Effector memory CD8-positive, alpha-beta T cell (primary cell): ENCODE measurements at regions not wholly inside any gene's neighbourhood (a gene's known extent, or its start where the extent isn't known, plus 50 kb on each side); places are given as distances from the start of the nearest gene placed in this dataset.
A peak's percentile ranks its signal among the peaks of the same experiment; 100 is the strongest.
"Not testable (repeated sequence)": the region's sequence is repeated elsewhere in the genome, so short reads cannot be mapped to it uniquely, and the experiment has no call there.

ENCODE experiments used
- ATAC-seq: fragments of 150-1000 bp; cut with Tn5 transposase; replicated peaks from 2 replicates; pipeline ENCODE4 v1.10.0; 2021; ENCODE audit warnings: mild to moderate bottlenecking, moderate library complexity
- DNase-seq, 3 experiments: peaks; one replicate each; pipeline ENCODE4 v3.0.0; 2021
- H3K27ac Mint-ChIP-seq, 2 donors: one replicate each; pipeline ENCODE4 v1.8.0; 2022; ENCODE audit warnings: mild to moderate bottlenecking in 2 of 2, mixed read lengths in 2 of 2, moderate library complexity in 2 of 2
- H3K27me3 Mint-ChIP-seq, 2 donors: one replicate each; pipeline ENCODE4 v1.8.0; 2022; ENCODE audit warnings: mixed read lengths in 2 of 2
- H3K36me3 Mint-ChIP-seq: one replicate; pipeline ENCODE4 v1.8.0; 2022; ENCODE audit warnings: mild to moderate bottlenecking, moderate library complexity, mixed read lengths; ENCODE audit not compliant: insufficient read depth
- H3K4me1 Mint-ChIP-seq, 2 donors: one replicate each; pipeline ENCODE4 v1.8.0; 2022; ENCODE audit warnings: low read depth in 2 of 2, mixed read lengths in 2 of 2
- H3K4me3 Mint-ChIP-seq, 2 donors: one replicate each; pipeline ENCODE4 v1.8.0; 2022; ENCODE audit warnings: mild to moderate bottlenecking in 2 of 2, mixed read lengths in 2 of 2, moderate library complexity in 2 of 2
- H3K9me3 Mint-ChIP-seq, 2 donors: one replicate each; pipeline ENCODE4 v1.8.0; 2022; ENCODE audit warnings: mixed read lengths in 2 of 2

DNA sequence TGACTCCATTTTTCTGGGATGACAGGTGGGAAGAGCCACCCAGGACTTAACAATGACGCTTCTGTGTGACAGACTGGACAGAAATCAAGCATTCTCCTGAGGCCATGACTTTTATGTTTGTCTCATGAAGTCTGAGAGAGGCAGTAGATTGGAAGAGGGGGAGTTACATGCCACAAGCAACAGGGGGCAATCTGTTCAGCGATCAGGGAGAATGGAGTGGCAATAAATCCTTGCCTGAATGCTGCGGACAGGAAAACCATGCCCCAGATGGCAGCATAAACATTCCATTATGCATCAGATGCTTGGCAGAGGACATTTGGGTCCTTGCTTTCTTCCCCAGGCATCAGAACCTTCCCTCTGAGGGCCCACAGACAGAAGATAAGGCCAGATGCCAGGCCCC, 312.4 kb upstream of the DIPK2B start:
- no peaks in the 10 kb centered on the region for H3K9me3 Mint-ChIP-seq
- H3K27me3 Mint-ChIP-seq = no peaks in the 10 kb centered on the region
- DNase-seq = no peak
- no peak overlapping the region for H3K27ac Mint-ChIP-seq
- no peak for ATAC-seq
- H3K4me1 Mint-ChIP-seq = peaks cover 0 to 4% of the 10 kb centered on the region in 2 donors
- H3K36me3 Mint-ChIP-seq = no peaks in the 10 kb centered on the region
- H3K4me3 Mint-ChIP-seq = no peak overlapping the region

DNA sequence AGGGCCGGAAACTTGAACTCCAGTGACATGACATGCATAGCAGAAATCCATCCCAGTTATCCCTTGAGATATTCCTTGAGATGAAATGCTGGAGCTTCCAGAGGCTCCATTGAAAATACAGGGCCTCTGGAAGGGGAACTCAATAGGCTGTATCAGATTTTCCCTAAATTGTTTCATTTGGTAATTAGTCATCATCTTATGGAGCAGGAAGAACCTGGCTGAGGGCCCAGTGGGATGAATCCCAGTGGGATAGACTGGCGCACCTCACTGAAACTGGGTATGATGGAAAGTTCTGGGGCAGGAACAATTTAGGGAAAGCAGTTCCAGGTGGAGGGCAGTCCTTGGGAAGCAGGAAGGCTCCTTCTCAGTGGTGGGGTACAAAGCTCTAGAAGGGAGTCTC, 307.8 kb upstream of the DIPK2B start:
- Mint-ChIP-seq H3K27me3 (no peaks in the 10 kb centered on the region), H3K4me3 (no peak overlapping the region), H3K27ac (no peak overlapping the region), H3K9me3 (no peaks in the 10 kb centered on the region), H3K4me1 (peaks cover 2 to 3% of the 10 kb centered on the region in 2 donors), H3K36me3 (no peaks in the 10 kb centered on the region)
- ATAC-seq (no peak), DNase-seq (no peak)

DNA sequence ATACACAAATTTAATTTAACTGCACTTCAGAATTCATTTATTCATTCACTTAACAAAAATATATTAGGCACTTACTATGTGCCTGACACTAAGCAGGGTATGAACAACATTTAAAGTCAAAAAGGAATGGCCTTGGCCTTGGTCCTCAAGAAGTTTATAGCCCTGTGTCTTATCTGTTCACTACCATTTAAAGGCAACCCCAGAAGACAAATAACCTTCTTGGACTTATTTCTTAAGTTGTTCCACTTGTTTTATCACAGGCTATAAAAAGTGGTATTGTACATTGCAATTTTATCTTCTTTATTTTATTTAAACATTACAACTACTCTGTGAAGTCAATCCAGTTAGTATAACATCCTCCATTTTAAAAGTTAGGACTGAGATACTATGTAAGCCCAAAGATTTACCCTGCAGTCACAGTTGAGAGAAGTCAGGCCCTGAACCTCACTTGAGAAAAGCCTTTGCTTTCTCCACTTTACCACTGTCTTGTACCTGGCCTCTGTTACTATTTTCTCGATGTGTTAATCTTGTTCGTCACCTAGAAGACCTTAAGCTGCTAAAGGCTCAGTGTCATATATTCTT, 305.6 kb upstream of the DIPK2B start:
- DNase-seq = no peak
- no peaks in the 10 kb centered on the region for H3K36me3 Mint-ChIP-seq
- H3K4me3 Mint-ChIP-seq = no peak overlapping the region
- no peak for ATAC-seq
- H3K27ac Mint-ChIP-seq = no peak overlapping the region
- H3K27me3 Mint-ChIP-seq = peaks cover 0 to 14% of the 10 kb centered on the region in 2 donors
- H3K9me3 Mint-ChIP-seq = no peaks in the 10 kb centered on the region
- H3K4me1 Mint-ChIP-seq = peaks cover 2 to 3% of the 10 kb centered on the region in 2 donors

DNA sequence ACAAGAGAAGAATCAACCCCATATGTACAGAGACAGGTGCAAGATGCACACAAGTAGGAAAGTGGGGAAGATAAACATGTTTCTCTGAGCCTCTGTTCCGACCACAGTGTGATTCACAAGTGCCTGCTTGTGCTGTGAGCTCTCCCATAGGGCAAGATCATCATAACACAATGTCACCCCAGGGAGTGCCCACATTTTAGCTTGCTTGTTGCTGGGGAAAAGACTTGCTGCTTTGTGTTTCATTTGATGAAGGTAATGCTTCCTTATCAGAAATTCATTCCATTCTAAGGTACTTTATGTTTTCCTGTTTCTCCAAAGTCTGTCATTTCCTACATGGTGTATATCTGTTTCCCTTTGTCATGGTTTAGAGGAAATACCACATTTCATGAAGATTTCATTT, 304.5 kb upstream of the DIPK2B start:
- H3K27ac Mint-ChIP-seq = no peak overlapping the region
- ATAC-seq (peak; percentile 70), DNase-seq (peak in 1 of 3 experiments; percentile 0)
- peaks cover under 1 to 14% of the 10 kb centered on the region in 2 donors for H3K27me3 Mint-ChIP-seq
- H3K4me3 Mint-ChIP-seq = no peak overlapping the region
- H3K36me3 Mint-ChIP-seq = no peaks in the 10 kb centered on the region
- H3K9me3 Mint-ChIP-seq = no peaks in the 10 kb centered on the region
- peaks cover 2 to 3% of the 10 kb centered on the region in 2 donors for H3K4me1 Mint-ChIP-seq

DNA sequence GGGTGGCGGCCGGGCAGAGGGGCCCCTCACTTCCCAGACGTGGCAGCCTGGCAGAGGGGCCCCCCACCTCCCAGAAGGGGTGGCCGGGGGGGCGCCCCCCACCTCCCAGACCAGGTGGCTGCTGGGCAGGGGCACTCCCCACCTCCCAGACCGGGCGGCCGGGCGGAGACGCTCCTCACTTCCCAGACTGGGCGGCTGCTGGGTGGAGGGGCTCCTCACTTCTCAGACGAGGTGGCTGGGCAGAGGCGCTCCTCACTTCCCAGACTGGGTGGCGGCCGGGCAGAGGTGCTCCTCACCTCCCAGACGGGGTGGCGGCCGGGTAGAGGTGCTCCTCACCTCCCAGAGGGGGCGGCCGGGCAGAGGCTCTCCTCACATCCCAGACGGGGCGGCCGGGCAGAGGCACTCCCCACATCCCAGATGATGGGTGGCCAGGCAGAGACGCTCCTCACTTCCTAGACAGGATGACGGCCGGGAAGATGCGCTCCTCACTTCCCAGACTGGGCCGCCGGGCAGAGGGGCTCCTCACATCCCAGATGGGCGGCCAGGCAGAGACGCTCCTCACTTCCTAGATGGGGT, 303.2 kb upstream of the DIPK2B start:
- not testable (repeated sequence) for H3K4me3 Mint-ChIP-seq, DNase-seq, H3K36me3 Mint-ChIP-seq, H3K27ac Mint-ChIP-seq, H3K9me3 Mint-ChIP-seq, H3K4me1 Mint-ChIP-seq, ATAC-seq
- H3K27me3 Mint-ChIP-seq = peaks cover 10 to 14% of the 10 kb centered on the region in 2 donors

DNA sequence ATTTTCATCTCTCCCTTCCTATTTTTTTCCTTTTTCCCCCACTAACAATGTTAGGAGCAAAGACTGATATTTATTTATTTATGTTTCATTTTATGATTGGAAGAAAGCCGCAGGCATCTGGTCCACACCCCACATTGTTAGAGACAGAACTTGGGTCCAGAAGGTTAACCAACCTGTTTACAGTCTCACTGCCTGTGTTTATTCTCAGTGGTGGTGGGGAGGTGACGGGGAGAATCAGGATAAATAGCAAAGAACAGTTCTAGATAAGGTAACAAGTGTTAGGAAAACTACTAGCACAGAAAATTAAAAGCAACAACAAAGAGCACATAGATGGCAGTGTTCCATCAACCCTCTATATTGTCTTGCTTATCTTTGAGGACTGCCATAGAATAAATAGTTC, 301.7 kb upstream of the DIPK2B start:
- DNase-seq (no peak), ATAC-seq (no peak)
- no peak overlapping the region for H3K4me3 Mint-ChIP-seq
- no peaks in the 10 kb centered on the region for H3K9me3 Mint-ChIP-seq
- H3K27me3 Mint-ChIP-seq = peaks cover 15 to 23% of the 10 kb centered on the region in 2 donors
- no peak overlapping the region for H3K27ac Mint-ChIP-seq
- peaks cover 2 to 3% of the 10 kb centered on the region in 2 donors for H3K4me1 Mint-ChIP-seq
- no peaks in the 10 kb centered on the region for H3K36me3 Mint-ChIP-seq

DNA sequence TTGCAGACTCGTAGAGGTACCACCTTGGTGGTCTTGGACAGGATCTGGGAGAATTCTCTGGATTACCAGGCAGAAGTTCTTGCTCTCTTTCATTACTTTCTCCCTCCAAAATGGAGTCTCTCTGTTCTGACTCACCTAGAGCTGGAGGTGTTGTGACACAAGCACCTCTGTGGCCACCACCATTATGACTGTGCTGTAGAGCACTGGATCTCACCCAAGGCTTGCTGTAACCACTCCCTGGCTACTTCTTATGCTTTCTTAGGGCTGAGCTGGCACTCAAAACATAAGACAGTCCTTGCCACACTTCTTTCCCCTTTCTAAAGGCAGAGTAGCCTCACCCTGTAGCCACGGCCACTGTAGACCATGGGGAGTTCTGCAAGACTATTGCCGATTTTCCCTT, 296.6 kb upstream of the DIPK2B start:
- Mint-ChIP-seq H3K9me3 (peaks cover 2 to 7% of the 10 kb centered on the region in 2 donors), H3K4me1 (no peaks in the 10 kb centered on the region), H3K27me3 (peaks cover 14 to 15% of the 10 kb centered on the region in 2 donors), H3K4me3 (no peak overlapping the region), H3K36me3 (no peaks in the 10 kb centered on the region), H3K27ac (no peak overlapping the region)
- no peak for DNase-seq
- no peak for ATAC-seq

DNA sequence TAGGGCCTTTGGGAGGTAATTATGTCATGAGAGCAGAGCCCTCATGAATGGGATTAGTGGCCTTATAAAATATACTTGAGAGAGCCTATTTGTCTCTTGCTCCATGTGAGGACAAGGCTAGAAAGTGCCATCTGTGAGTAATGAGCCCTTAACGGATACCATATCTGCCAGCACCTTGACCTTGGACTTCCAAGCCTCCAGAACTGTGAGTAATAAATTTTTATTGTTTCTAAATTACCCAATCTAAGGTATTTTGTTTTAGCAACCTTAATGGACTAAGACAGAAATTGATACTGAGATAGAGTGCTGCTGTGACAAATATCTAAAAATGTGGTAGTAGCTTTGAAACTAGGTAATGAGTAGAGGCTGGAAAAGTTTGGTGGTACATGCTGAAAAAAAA, 285.0 kb upstream of the DIPK2B start:
- Mint-ChIP-seq H3K9me3 (no peaks in the 10 kb centered on the region), H3K4me1 (no peaks in the 10 kb centered on the region), H3K27ac (no peak overlapping the region), H3K27me3 (no peaks in the 10 kb centered on the region), H3K36me3 (no peaks in the 10 kb centered on the region), H3K4me3 (no peak overlapping the region)
- no peak for DNase-seq
- no peak for ATAC-seq

DNA sequence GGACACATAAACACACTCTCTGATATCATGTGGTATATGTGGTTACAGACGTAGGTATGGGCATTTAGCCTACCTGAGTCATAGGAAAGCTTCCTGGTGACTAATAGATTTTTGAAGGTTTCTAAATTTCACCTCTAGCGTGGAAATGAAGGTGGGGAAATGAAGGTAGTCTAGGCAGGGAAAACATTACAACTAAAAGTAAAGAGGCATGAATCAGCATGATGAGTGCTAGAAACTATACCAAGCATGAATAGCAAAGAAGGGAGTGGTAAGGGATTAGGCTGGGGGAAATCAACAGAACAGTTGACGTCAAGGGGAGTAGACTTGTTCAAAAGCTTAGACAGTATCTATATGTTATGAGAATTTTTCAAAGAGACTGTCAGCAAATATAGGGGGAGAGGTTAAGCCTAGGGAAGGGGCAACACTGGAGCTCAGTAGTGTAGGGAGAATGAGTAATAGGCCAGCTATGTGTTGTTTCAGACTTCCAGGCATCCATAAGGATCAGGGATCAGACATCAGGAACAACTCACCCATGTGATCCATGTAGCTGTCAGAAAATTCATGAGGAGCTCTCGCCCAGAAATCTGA, 279.3 kb upstream of the DIPK2B start:
- ATAC-seq (no peak), DNase-seq (no peak)
- Mint-ChIP-seq H3K9me3 (no peaks in the 10 kb centered on the region), H3K4me1 (no peaks in the 10 kb centered on the region), H3K27me3 (peaks cover 7 to 13% of the 10 kb centered on the region in 2 donors), H3K36me3 (no peaks in the 10 kb centered on the region), H3K27ac (no peak overlapping the region), H3K4me3 (no peak overlapping the region)

DNA sequence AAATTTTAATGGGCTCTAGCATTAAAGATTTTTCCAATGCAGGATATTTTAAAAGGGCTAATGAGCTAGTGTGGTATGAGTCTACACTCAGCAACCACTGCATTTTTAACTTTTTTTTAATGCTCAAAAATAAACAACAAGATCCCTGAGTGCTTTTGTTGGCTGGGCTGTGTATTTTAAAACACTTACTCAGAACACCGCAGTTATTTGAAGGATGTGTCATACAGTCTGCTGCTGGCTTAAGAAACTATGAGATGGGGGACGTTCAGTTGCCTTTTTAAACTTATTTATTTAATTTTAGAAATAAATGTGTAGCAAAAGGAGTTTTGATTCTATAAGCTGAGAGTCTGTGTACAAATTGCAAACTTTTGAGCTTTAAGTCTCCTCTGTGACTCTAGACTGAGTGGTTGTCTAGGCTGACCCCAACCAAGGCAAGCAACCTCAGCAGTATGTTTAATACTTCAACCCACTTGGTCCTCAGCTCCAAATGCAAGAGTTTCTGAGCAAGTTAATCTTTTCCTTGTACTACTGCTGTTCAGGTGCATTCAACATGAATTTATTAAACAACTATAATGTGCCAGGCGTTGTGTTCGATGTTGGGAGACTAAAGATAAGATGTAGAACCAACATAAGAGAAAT, 278.6 kb upstream of the DIPK2B start:
- Mint-ChIP-seq H3K27me3 (peaks cover 7 to 13% of the 10 kb centered on the region in 2 donors), H3K36me3 (no peaks in the 10 kb centered on the region), H3K4me1 (no peaks in the 10 kb centered on the region), H3K9me3 (no peaks in the 10 kb centered on the region), H3K27ac (no peak overlapping the region), H3K4me3 (no peak overlapping the region)
- ATAC-seq = no peak
- no peak for DNase-seq

DNA sequence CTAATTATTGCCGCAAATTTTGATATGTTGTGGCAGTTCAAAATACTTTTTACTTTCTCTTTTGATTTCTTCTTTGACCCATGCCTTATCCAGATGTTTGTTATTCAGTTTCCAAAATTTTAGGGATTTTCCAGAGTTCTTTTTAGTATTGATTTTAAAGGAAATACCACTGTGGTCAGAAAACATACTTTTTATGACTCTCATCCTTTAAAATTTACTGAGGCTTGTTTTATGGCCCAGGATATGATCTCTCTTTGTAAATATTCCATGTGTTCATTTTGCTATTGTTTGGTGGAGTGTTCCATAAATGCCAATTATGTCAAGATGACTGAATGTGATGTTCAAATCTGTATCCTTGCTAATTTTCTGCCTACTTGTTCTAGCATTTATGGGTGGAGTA, 272.3 kb upstream of the DIPK2B start:
- DNase-seq (no peak), ATAC-seq (no peak)
- Mint-ChIP-seq H3K27ac (no peak overlapping the region), H3K36me3 (no peaks in the 10 kb centered on the region), H3K27me3 (peaks cover 27 to 37% of the 10 kb centered on the region in 2 donors), H3K4me3 (no peak overlapping the region), H3K9me3 (peaks cover 0 to 1% of the 10 kb centered on the region in 2 donors), H3K4me1 (no peaks in the 10 kb centered on the region)

DNA sequence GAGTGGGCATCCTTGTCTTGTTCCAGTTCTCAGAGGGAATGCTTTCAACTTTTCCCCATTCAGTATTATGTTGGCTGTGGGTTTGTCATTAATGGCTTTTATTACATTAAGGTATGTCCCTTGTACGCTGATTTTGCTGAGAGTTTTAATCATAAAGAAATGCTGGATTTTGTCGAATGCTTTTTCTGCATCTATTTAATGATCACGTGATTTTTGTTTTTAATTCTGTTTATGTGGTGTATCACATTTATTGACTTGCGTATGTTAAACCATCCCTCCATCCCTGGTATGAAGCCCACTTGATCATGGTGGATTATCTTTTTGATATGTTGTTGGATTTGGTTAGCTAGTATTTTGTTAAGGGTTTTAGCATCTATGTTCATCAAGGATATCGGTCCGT, 266.9 kb upstream of the DIPK2B start:
- not testable (repeated sequence) for H3K4me3 Mint-ChIP-seq, ATAC-seq, H3K36me3 Mint-ChIP-seq, H3K4me1 Mint-ChIP-seq, H3K9me3 Mint-ChIP-seq, H3K27ac Mint-ChIP-seq, DNase-seq
- peaks cover 35 to 40% of the 10 kb centered on the region in 2 donors for H3K27me3 Mint-ChIP-seq

DNA sequence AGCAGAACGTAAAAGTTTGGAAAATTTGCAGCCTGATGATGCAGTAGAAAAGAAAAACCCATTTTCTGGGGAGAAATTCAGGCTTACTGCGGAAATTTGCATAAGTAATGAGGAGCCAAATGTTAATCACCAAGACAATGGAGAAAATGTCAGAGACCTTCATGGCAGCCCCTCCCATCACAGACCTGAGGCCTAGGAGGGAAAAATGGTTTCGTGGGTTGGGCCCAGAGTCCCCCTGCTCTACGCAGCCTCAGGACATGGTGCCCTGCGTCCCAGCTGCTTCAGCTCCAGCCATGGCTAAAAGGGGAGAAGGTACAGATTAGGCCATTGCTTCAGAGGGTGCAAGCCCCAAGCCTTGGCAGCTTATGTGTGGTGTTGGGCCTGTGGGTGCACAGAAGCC, 255.1 kb upstream of the DIPK2B start:
- H3K27me3 Mint-ChIP-seq, H3K36me3 Mint-ChIP-seq, H3K27ac Mint-ChIP-seq, H3K9me3 Mint-ChIP-seq, H3K4me1 Mint-ChIP-seq, DNase-seq, H3K4me3 Mint-ChIP-seq, ATAC-seq: not testable (repeated sequence)

DNA sequence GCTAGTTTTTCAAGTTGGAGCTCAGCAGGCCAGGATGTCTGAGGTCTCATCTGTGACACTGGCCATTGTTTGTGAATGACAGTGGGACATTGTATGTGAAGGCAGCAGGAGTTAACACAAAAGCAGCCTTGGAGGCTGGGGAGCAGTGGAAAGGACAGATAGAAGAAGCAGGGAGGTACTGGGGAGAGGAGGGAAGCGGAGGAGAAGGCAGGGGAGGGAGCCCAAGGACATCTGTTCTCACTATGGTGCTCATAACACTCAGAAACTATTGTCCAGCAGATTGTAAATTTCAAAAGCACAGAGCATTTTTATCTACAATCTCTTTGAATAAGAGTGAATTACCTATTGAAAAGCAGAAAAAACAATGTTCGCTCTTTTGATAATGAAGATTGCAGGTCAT, 253.6 kb upstream of the DIPK2B start:
- Mint-ChIP-seq H3K27me3 (no peaks in the 10 kb centered on the region), H3K4me1 (no peaks in the 10 kb centered on the region), H3K36me3 (no peaks in the 10 kb centered on the region), H3K4me3 (no peak overlapping the region), H3K9me3 (peaks cover 0 to under 1% of the 10 kb centered on the region in 2 donors), H3K27ac (no peak overlapping the region)
- ATAC-seq (no peak), DNase-seq (no peak)
